GM12873 (cell line): ENCODE measurements at regions not wholly inside any gene's neighbourhood (a gene's known extent, or its start where the extent isn't known, plus 50 kb on each side); places are given as distances from the start of the nearest gene placed in this dataset.

Source experiments
- CTCF ChIP-seq: IDR thresholded peaks from 2 replicates; pipeline ENCODE4 v1.5.1; 2012; ENCODE audit warnings: low read depth, mild to moderate bottlenecking, moderate library complexity, low read length, control low read depth; ENCODE audit not compliant: insufficient read depth; ENCODE audit errors: missing control alignments

- no peak for TF ChIP-seq CTCF
Measured at GRCh38 chr15:35705030-35705883, 159.3 kb upstream of the DPH6 start.

- TF ChIP-seq CTCF, result no peak
Measured at GRCh38 chr15:35705884-35706585, 160.1 kb upstream of the DPH6 start.

GRCh38 chr15:35712956-35713355 lies 167.0 kb upstream of the DPH6 start:
- TF ChIP-seq CTCF, result no peak

- no peak for TF ChIP-seq CTCF
Measured at GRCh38 chr15:35713733-35714132, 167.8 kb upstream of the DPH6 start.

- no peak for TF ChIP-seq CTCF
Measured at GRCh38 chr15:35717721-35718120, 171.8 kb upstream of the DPH6 start.

- TF ChIP-seq CTCF, result no peak
Measured at GRCh38 chr15:35720019-35720418, 174.1 kb upstream of the DPH6 start.

- TF ChIP-seq CTCF, result no peak
Measured at GRCh38 chr15:35720984-35721383, 175.0 kb upstream of the DPH6 start.
